GM21717 (cell line): ENCODE measurements at regions not wholly inside any gene's neighbourhood (a gene's known extent, or its start where the extent isn't known, plus 50 kb on each side); places are given as distances from the start of the nearest gene placed in this dataset.
"Not testable (repeated sequence)": the region's sequence is repeated elsewhere in the genome, so short reads cannot be mapped to it uniquely, and the experiment has no call there.

ENCODE experiments used
- ATAC-seq: cut with Tn5 transposase; IDR thresholded peaks from one replicate; pipeline ENCODE4 v1.9.1; 2021; ENCODE audit warnings: mild to moderate bottlenecking, moderate library complexity; ENCODE audit not compliant: unreplicated experiment

- ATAC-seq, result no peak
These were observed 151.6 kb upstream of the PRSS16 start for GRCh38 chr6:27095914-27096313.

GRCh38 chr6:27096834-27097511 lies 150.5 kb upstream of the PRSS16 start:
- ATAC-seq, result no peak

- ATAC-seq, result no peak
These were observed 148.5 kb upstream of the PRSS16 start for GRCh38 chr6:27098956-27099355.

- ATAC-seq, result no peak
These were observed 146.6 kb upstream of the PRSS16 start for GRCh38 chr6:27100921-27101320.

GRCh38 chr6:27101824-27102223 lies 145.7 kb upstream of the PRSS16 start:
- ATAC-seq, result no peak

GRCh38 chr6:27106382-27106781 lies 141.1 kb upstream of the PRSS16 start:
- no peak for ATAC-seq

GRCh38 chr6:27111743-27112142 lies 135.8 kb upstream of the PRSS16 start:
- no peak for ATAC-seq

GRCh38 chr6:27112974-27113373 lies 134.5 kb upstream of the PRSS16 start:
- ATAC-seq, result no peak

- ATAC-seq, result no peak
These were observed 128.2 kb upstream of the PRSS16 start for GRCh38 chr6:27119329-27119728.

GRCh38 chr6:27119761-27120160 lies 127.7 kb upstream of the PRSS16 start:
- no peak for ATAC-seq

GRCh38 chr6:27121640-27122039 lies 125.9 kb upstream of the PRSS16 start:
- no peak for ATAC-seq

GRCh38 chr6:27124252-27124657 lies 123.2 kb upstream of the PRSS16 start:
- ATAC-seq, result no peak

GRCh38 chr6:27126046-27126814 lies 121.3 kb upstream of the PRSS16 start:
- no peak for ATAC-seq

GRCh38 chr6:27126815-27127537 lies 120.5 kb upstream of the PRSS16 start:
- ATAC-seq, result peak; percentile 47

- ATAC-seq, result not testable (repeated sequence)
These were observed 119.6 kb upstream of the PRSS16 start for GRCh38 chr6:27127874-27128273.

GRCh38 chr6:27128311-27129094 lies 119.0 kb upstream of the PRSS16 start:
- ATAC-seq, result no peak

- ATAC-seq, result no peak
These were observed 118.2 kb upstream of the PRSS16 start for GRCh38 chr6:27129095-27129815.

- no peak for ATAC-seq
These were observed 117.6 kb upstream of the PRSS16 start for GRCh38 chr6:27129917-27130316.

- no peak for ATAC-seq
These were observed 116.7 kb upstream of the PRSS16 start for GRCh38 chr6:27130668-27131428.

GRCh38 chr6:27132282-27132531 lies 115.3 kb upstream of the PRSS16 start:
- peak; percentile 8 for ATAC-seq
